Activated CD8-positive, alpha-beta memory T cell treated with anti-CD3 and anti-CD28 coated beads, Interleukin-2, amount 10 ng/mL, durations not matched to agents 7 days and 5 days (primary cell): ENCODE measurements at regions not wholly inside any gene's neighbourhood (a gene's known extent, or its start where the extent isn't known, plus 50 kb on each side); places are given as distances from the start of the nearest gene placed in this dataset.

Source experiments
- ATAC-seq: fragments of 150-1000 bp; cut with Tn5 transposase; one replicate; pipeline ENCODE4 v1.10.0; 2021; ENCODE audit warnings: moderate library complexity
- CTCF ChIA-PET: fragments of 350-600 bp; sonication (Branson Sonifier 250); formaldehyde crosslinking; loops from one replicate; lab custom pipeline; 2021; ENCODE audit warnings: antibody characterized with exemption; lab: Charles Lee
- DNase-seq: peaks from one replicate; pipeline ENCODE4 v3.0.0-alpha.2; 2020
- H3K27ac Mint-ChIP-seq: one replicate; pipeline ENCODE4 v1.8.0; 2021; ENCODE audit warnings: mild to moderate bottlenecking, mixed read lengths
- H3K27me3 Mint-ChIP-seq: one replicate; pipeline ENCODE4 v1.8.0; 2021; ENCODE audit warnings: mixed read lengths
- H3K36me3 Mint-ChIP-seq: one replicate; pipeline ENCODE4 v1.8.0; 2021; ENCODE audit warnings: mild to moderate bottlenecking, mixed read lengths
- H3K4me1 Mint-ChIP-seq: one replicate; pipeline ENCODE4 v1.8.0; 2021; ENCODE audit warnings: mixed read lengths
- H3K4me3 Mint-ChIP-seq: one replicate; pipeline ENCODE4 v1.8.0; 2021; ENCODE audit warnings: mild to moderate bottlenecking, moderate library complexity, mixed read lengths
- H3K9me3 Mint-ChIP-seq: one replicate; pipeline ENCODE4 v1.8.0; 2022; ENCODE audit warnings: low read depth, mixed read lengths

DNA sequence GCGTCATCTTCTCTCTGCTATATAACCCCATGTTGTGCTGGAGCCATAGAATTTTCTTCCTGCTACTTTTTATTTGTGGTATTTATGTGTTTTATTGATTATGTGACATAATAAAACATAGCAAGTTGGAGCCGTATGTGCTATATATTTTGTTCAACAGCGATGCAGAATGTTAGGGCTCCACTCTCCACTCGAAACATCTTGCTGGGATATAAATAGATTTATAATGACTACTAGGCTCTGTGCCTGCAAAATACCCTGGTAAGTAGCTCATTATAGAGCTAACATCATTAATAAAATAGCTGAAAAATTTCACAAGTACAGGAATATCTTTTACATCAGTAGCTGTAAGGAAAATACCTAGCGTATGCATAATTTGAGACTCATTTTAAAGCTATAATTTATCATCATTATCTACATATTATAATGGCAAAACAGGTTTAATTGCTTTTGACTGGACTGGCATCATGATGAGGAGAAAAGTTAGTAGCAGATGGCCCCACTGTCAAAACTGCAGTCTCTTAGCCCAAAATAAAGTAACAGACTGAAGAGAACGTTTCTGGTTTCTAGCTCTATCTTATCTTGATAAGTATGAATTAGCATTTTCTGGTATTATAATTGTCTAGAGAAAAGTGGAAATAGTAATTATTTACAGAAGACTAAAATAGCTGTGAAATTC, 263.0 kb downstream of the NEDD1 start:
- Mint-ChIP-seq H3K9me3 (no peaks in the 10 kb centered on the region), H3K27me3 (peaks cover 3% of the 10 kb centered on the region), H3K36me3 (no peaks in the 10 kb centered on the region), H3K4me3 (no peak overlapping the region), H3K4me1 (no peaks in the 10 kb centered on the region), H3K27ac (no peak overlapping the region)
- no peak for ATAC-seq
- no peak for DNase-seq
- CTCF ChIA-PET: no interaction called here

- H3K27me3 Mint-ChIP-seq: peaks cover 3% of the 10 kb centered on the region
- no peak overlapping the region for H3K4me3 Mint-ChIP-seq
- no peak overlapping the region for H3K27ac Mint-ChIP-seq
- ATAC-seq (no peak), DNase-seq (no peak)
- H3K9me3 Mint-ChIP-seq: no peaks in the 10 kb centered on the region
- CTCF ChIA-PET: interaction anchor here (1.5 kb wide), 1 partner anchor 17 kb away, joined by 3 read pairs; no protein-coding TSS in a partner anchor
- no peaks in the 10 kb centered on the region for H3K36me3 Mint-ChIP-seq
- no peaks in the 10 kb centered on the region for H3K4me1 Mint-ChIP-seq
Observed at GRCh38 chr12:97173688-97174410, 266.8 kb downstream of the NEDD1 start.

DNA sequence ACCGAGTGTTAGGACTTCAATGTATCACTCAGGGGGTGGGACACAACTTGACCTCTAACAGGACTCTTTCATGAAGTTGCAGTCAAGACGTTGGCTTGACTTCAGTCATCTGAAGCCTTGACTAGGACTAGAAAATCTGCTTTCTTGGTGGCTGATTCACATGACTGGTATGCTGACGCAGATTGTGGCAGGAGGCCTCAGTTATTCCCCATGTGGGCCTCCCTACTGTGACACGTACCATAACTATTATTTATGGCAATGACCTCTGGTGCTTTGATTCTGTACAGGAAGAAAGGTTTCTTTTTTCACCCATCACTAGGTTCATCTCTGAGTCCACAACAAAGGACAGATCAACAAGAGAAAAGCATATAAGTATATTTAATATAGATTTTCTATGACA, 270.4 kb downstream of the NEDD1 start:
- CTCF ChIA-PET: no interaction called here
- no peak for ATAC-seq
- Mint-ChIP-seq H3K27ac (no peak overlapping the region), H3K4me3 (no peak overlapping the region), H3K4me1 (no peaks in the 10 kb centered on the region), H3K36me3 (no peaks in the 10 kb centered on the region), H3K9me3 (no peaks in the 10 kb centered on the region), H3K27me3 (peaks cover under 1% of the 10 kb centered on the region)
- no peak for DNase-seq

GRCh38 chr12:97181571-97182265, 274.7 kb downstream of the NEDD1 start:
- CTCF ChIA-PET: no interaction called here
- Mint-ChIP-seq H3K36me3 (no peaks in the 10 kb centered on the region), H3K4me3 (no peak overlapping the region), H3K4me1 (no peaks in the 10 kb centered on the region), H3K27ac (no peak overlapping the region), H3K9me3 (no peaks in the 10 kb centered on the region), H3K27me3 (no peaks in the 10 kb centered on the region)
- DNase-seq (no peak), ATAC-seq (no peak)

GRCh38 chr12:97182769-97183168, 275.7 kb downstream of the NEDD1 start:
- Mint-ChIP-seq H3K27me3 (no peaks in the 10 kb centered on the region), H3K4me1 (no peaks in the 10 kb centered on the region), H3K36me3 (no peaks in the 10 kb centered on the region), H3K9me3 (no peaks in the 10 kb centered on the region), H3K27ac (no peak overlapping the region), H3K4me3 (no peak overlapping the region)
- ATAC-seq (no peak), DNase-seq (no peak)
- CTCF ChIA-PET: no interaction called here

GRCh38 chr12:97184127-97184773, 277.2 kb downstream of the NEDD1 start:
- Mint-ChIP-seq H3K27me3 (no peaks in the 10 kb centered on the region), H3K4me3 (no peak overlapping the region), H3K36me3 (no peaks in the 10 kb centered on the region), H3K4me1 (no peaks in the 10 kb centered on the region), H3K9me3 (no peaks in the 10 kb centered on the region), H3K27ac (no peak overlapping the region)
- CTCF ChIA-PET: no interaction called here
- DNase-seq (no peak), ATAC-seq (no peak)

DNA sequence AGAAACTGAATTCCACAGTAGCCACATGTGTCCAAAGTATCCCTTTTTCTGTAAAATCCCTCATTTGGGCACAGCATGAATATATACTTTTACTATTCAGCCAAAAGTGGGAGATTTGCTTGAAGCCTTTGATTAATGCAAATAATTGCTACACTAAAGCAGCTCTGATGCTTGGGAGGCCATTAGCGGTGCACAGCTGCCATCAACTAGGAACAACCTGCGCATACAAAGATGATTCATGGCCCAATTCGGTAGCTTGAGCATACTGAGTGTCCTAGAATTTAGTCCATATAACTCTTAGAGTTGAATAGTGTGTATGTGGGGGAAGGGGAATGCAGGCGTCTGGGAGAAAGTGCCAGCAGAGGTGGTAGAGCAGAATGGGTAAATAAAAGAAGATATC, 277.0 kb upstream of the RMST start:
- no peaks in the 10 kb centered on the region for H3K4me1 Mint-ChIP-seq
- no peaks in the 10 kb centered on the region for H3K27me3 Mint-ChIP-seq
- CTCF ChIA-PET: no interaction called here
- no peak overlapping the region for H3K4me3 Mint-ChIP-seq
- no peaks in the 10 kb centered on the region for H3K36me3 Mint-ChIP-seq
- ATAC-seq (no peak), DNase-seq (no peak)
- H3K9me3 Mint-ChIP-seq: no peaks in the 10 kb centered on the region
- no peak overlapping the region for H3K27ac Mint-ChIP-seq

GRCh38 chr12:97194546-97194945, 268.1 kb upstream of the RMST start:
- no peak overlapping the region for H3K4me3 Mint-ChIP-seq
- DNase-seq: no peak
- no peaks in the 10 kb centered on the region for H3K36me3 Mint-ChIP-seq
- CTCF ChIA-PET: no interaction called here
- H3K27me3 Mint-ChIP-seq: no peaks in the 10 kb centered on the region
- H3K4me1 Mint-ChIP-seq: no peaks in the 10 kb centered on the region
- no peak for ATAC-seq
- H3K27ac Mint-ChIP-seq: no peak overlapping the region
- H3K9me3 Mint-ChIP-seq: no peaks in the 10 kb centered on the region

DNA sequence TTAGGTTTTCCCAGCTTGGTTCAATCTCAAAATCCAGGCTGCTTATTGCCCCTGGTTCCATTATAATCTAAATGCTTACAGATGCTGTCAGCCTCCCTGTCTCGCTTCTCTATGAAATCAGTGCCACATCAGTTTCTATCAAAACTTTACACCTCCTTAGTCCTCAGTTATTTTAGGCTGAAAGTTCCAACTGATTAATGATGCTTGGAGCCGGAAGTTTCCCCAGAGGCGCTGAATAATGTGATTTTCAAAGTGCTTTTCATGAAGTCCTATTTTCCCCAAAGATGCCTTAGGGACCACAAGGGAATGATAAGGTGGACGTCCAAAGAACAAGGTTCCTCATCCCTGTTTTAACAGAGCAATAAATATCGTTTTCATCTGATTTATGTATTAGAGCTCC, 262.4 kb upstream of the RMST start:
- ATAC-seq (no peak), DNase-seq (no peak)
- no peak overlapping the region for H3K27ac Mint-ChIP-seq
- H3K9me3 Mint-ChIP-seq: no peaks in the 10 kb centered on the region
- CTCF ChIA-PET: no interaction called here
- no peak overlapping the region for H3K4me3 Mint-ChIP-seq
- H3K27me3 Mint-ChIP-seq: no peaks in the 10 kb centered on the region
- no peaks in the 10 kb centered on the region for H3K4me1 Mint-ChIP-seq
- no peaks in the 10 kb centered on the region for H3K36me3 Mint-ChIP-seq

- DNase-seq (no peak), ATAC-seq (no peak)
- CTCF ChIA-PET: no interaction called here
- no peaks in the 10 kb centered on the region for H3K27me3 Mint-ChIP-seq
- no peaks in the 10 kb centered on the region for H3K9me3 Mint-ChIP-seq
- no peaks in the 10 kb centered on the region for H3K36me3 Mint-ChIP-seq
- no peak overlapping the region for H3K4me3 Mint-ChIP-seq
- H3K4me1 Mint-ChIP-seq: no peaks in the 10 kb centered on the region
- H3K27ac Mint-ChIP-seq: no peak overlapping the region
Observed at GRCh38 chr12:97203408-97203807, 259.2 kb upstream of the RMST start.

DNA sequence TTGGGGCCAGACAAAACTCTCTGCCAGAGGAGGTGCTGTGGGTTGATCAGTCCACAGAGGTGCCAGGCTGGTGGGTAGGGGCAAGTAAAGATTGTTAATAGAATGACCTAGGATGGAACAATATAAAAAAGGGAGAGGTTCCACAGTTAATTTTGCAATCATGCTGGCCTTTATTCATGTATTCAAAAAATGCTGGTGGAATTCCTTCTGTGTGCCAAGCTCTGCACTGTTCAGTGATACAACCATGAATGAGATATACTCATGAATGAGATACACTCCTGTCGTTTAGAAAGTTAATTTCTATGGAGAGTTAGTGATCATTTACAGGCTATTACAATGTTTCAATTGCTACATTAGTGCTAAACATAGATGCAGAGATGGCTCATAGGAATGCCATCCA, 252.6 kb upstream of the RMST start:
- ATAC-seq: no peak
- Mint-ChIP-seq H3K27ac (no peak overlapping the region), H3K9me3 (no peaks in the 10 kb centered on the region), H3K4me1 (no peaks in the 10 kb centered on the region), H3K36me3 (no peaks in the 10 kb centered on the region), H3K4me3 (no peak overlapping the region), H3K27me3 (no peaks in the 10 kb centered on the region)
- DNase-seq: no peak
- CTCF ChIA-PET: no interaction called here

GRCh38 chr12:97211416-97211930, 251.1 kb upstream of the RMST start:
- H3K36me3 Mint-ChIP-seq: no peaks in the 10 kb centered on the region
- H3K4me1 Mint-ChIP-seq: no peaks in the 10 kb centered on the region
- no peak for DNase-seq
- no peaks in the 10 kb centered on the region for H3K27me3 Mint-ChIP-seq
- CTCF ChIA-PET: no interaction called here
- H3K27ac Mint-ChIP-seq: no peak overlapping the region
- H3K9me3 Mint-ChIP-seq: no peaks in the 10 kb centered on the region
- H3K4me3 Mint-ChIP-seq: no peak overlapping the region
- ATAC-seq: no peak

- no peak for DNase-seq
- Mint-ChIP-seq H3K27ac (no peak overlapping the region), H3K9me3 (no peaks in the 10 kb centered on the region), H3K4me1 (no peaks in the 10 kb centered on the region), H3K4me3 (no peak overlapping the region), H3K27me3 (no peaks in the 10 kb centered on the region), H3K36me3 (no peaks in the 10 kb centered on the region)
- CTCF ChIA-PET: no interaction called here
- no peak for ATAC-seq
Observed at GRCh38 chr12:97216848-97217247, 245.8 kb upstream of the RMST start.
